OCI-LY3 (cell line): ENCODE measurements at regions not wholly inside any gene's neighbourhood (a gene's known extent, or its start where the extent isn't known, plus 50 kb on each side); places are given as distances from the start of the nearest gene placed in this dataset.

Source experiments
- H2AFZ ChIP-seq: fragments of 200-600, 300-600 bp; shearing (Covaris generic); 2 replicates; pipeline ENCODE4 v1.6.0; 2014; ENCODE audit warnings: antibody characterized with exemption, low read depth, low read length
- H3K27ac ChIP-seq: fragments of 200-600, 300-600 bp; sonication (generic); 2 replicates; pipeline ENCODE4 v1.5.1; 2014; ENCODE audit warnings: mild to moderate bottlenecking, low read length, moderate library complexity, mixed read lengths
- H3K27me3 ChIP-seq: fragments of 200-600, 300-600 bp; sonication (generic); 2 replicates; pipeline ENCODE4 v1.6.1; 2014; ENCODE audit warnings: low read depth, low read length, mixed read lengths
- H3K36me3 ChIP-seq: fragments of 200-600, 300-600 bp; sonication (generic); replicated peaks from 2 replicates; pipeline ENCODE3; 2014; ENCODE audit warnings: low read depth, low read length, mixed read lengths
- H3K4me1 ChIP-seq: fragments of 300-600, 200-600 bp; sonication (generic); 2 replicates; pipeline ENCODE4 v1.6.1; 2014; ENCODE audit warnings: low read length, mixed read lengths
- H3K4me2 ChIP-seq: fragments of 200-600, 300-600 bp; sonication (generic); 2 replicates; pipeline ENCODE4 v1.6.1; 2014; ENCODE audit warnings: low read length, mixed read lengths
- H3K4me3 ChIP-seq: fragments of 300-600, 200-600 bp; sonication (generic); 2 replicates; pipeline ENCODE4 v1.5.1; 2014; ENCODE audit warnings: antibody characterized with exemption, mild to moderate bottlenecking, low read length, moderate library complexity
- H3K79me2 ChIP-seq: fragments of 300-600, 200-600 bp; shearing (Covaris generic); 2 replicates; pipeline ENCODE4 v1.6.1; 2014; ENCODE audit warnings: mild to moderate bottlenecking, low read length, mixed read lengths
- H3K9ac ChIP-seq: fragments of 300-600, 200-600 bp; shearing (Covaris generic); 2 replicates; pipeline ENCODE4 v1.6.0; 2014; ENCODE audit warnings: mild to moderate bottlenecking, low read length, moderate library complexity
- H3K9me3 ChIP-seq: fragments of 200-600, 300-600 bp; shearing (Covaris generic); 2 replicates; pipeline ENCODE4 v1.6.1; 2014; ENCODE audit warnings: low read length, mixed read lengths; ENCODE audit not compliant: insufficient read depth
- H4K20me1 ChIP-seq: fragments of 200-600, 300-600 bp; sonication (generic); 2 replicates; pipeline ENCODE4 v1.6.1; 2016; ENCODE audit warnings: low read length, mixed read lengths; ENCODE audit not compliant: insufficient read depth
- EZH2phosphoT487 ChIP-seq: fragments of 200-600 bp; shearing (Covaris generic); IDR thresholded peaks from 2 replicates; pipeline ENCODE4 v1.6.1; 2018; ENCODE audit warnings: antibody characterized with exemption, mixed run types, low read depth
- TF ChIP-seq, protein P1 (sequence below): fragments of 200-600, 300-600 bp; sonication (generic); IDR thresholded peaks from 2 replicates; pipeline ENCODE4 v1.5.1; 2014; ENCODE audit warnings: antibody characterized with exemption, low read length, low read depth

- no peaks in the 10 kb centered on the region for H3K36me3 ChIP-seq
- TF ChIP-seq EZH2phosphoT487 = no peak
- TF ChIP-seq, protein P1, sequence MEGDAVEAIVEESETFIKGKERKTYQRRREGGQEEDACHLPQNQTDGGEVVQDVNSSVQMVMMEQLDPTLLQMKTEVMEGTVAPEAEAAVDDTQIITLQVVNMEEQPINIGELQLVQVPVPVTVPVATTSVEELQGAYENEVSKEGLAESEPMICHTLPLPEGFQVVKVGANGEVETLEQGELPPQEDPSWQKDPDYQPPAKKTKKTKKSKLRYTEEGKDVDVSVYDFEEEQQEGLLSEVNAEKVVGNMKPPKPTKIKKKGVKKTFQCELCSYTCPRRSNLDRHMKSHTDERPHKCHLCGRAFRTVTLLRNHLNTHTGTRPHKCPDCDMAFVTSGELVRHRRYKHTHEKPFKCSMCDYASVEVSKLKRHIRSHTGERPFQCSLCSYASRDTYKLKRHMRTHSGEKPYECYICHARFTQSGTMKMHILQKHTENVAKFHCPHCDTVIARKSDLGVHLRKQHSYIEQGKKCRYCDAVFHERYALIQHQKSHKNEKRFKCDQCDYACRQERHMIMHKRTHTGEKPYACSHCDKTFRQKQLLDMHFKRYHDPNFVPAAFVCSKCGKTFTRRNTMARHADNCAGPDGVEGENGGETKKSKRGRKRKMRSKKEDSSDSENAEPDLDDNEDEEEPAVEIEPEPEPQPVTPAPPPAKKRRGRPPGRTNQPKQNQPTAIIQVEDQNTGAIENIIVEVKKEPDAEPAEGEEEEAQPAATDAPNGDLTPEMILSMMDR = no peak
- H3K9me3 ChIP-seq = no peaks in the 10 kb centered on the region
Observed at GRCh38 chr3:1699361-1699920, 399.2 kb upstream of the CNTN4 start.

GRCh38 chr3:1700650-1701049 is 398.0 kb upstream of the CNTN4 start:
- H3K36me3 ChIP-seq = no peaks in the 10 kb centered on the region
- no peak overlapping the region for H3K9ac ChIP-seq
- H3K4me1 ChIP-seq = no peaks in the 10 kb centered on the region
- H3K9me3 ChIP-seq = no peaks in the 10 kb centered on the region
- no peak for TF ChIP-seq EZH2phosphoT487
- TF ChIP-seq, protein P1 = no peak
- H3K4me2 ChIP-seq = no peak overlapping the region
- no peak overlapping the region for H2AFZ ChIP-seq
- no peak overlapping the region for H3K27ac ChIP-seq
- no peak overlapping the region for H3K4me3 ChIP-seq
- H4K20me1 ChIP-seq = no peaks in the 10 kb centered on the region
- no peaks in the 10 kb centered on the region for H3K27me3 ChIP-seq
- H3K79me2 ChIP-seq = no peaks in the 10 kb centered on the region

More at GRCh38 chr3:1699361-1699920, 399.2 kb upstream of the CNTN4 start:
- no peak overlapping the region for H3K27ac ChIP-seq
- H3K9ac ChIP-seq = no peak overlapping the region
- H2AFZ ChIP-seq = no peak overlapping the region
- H3K4me2 ChIP-seq = no peak overlapping the region
- H3K4me3 ChIP-seq = no peak overlapping the region
- no peaks in the 10 kb centered on the region for H4K20me1 ChIP-seq
- no peaks in the 10 kb centered on the region for H3K79me2 ChIP-seq
- no peaks in the 10 kb centered on the region for H3K27me3 ChIP-seq
- H3K4me1 ChIP-seq = no peaks in the 10 kb centered on the region

GRCh38 chr3:1703169-1703568 is 395.5 kb upstream of the CNTN4 start:
- no peak overlapping the region for H3K9ac ChIP-seq

GRCh38 chr3:1710663-1711062 is 388.0 kb upstream of the CNTN4 start:
- H3K36me3 ChIP-seq = peaks cover 11% of the 10 kb centered on the region
- H3K9me3 ChIP-seq = peaks cover 19% of the 10 kb centered on the region; the same call in 1 of the 2 replicates
- no peak overlapping the region for H2AFZ ChIP-seq
- H4K20me1 ChIP-seq = no peaks in the 10 kb centered on the region
- TF ChIP-seq, protein P1 = no peak
- TF ChIP-seq EZH2phosphoT487 = no peak
- no peak overlapping the region for H3K4me3 ChIP-seq
- H3K79me2 ChIP-seq = no peaks in the 10 kb centered on the region
- no peak overlapping the region for H3K27ac ChIP-seq
- no peak overlapping the region for H3K9ac ChIP-seq
- H3K4me2 ChIP-seq = no peak overlapping the region
- peaks cover 18% of the 10 kb centered on the region for H3K4me1 ChIP-seq
- no peaks in the 10 kb centered on the region for H3K27me3 ChIP-seq

More at GRCh38 chr3:1703169-1703568, 395.5 kb upstream of the CNTN4 start:
- no peaks in the 10 kb centered on the region for H4K20me1 ChIP-seq
- no peaks in the 10 kb centered on the region for H3K27me3 ChIP-seq
- H3K4me3 ChIP-seq = no peak overlapping the region
- H3K4me1 ChIP-seq = no peaks in the 10 kb centered on the region
- TF ChIP-seq, protein P1 = no peak
- no peak for TF ChIP-seq EZH2phosphoT487
- no peaks in the 10 kb centered on the region for H3K79me2 ChIP-seq
- H3K27ac ChIP-seq = no peak overlapping the region
- H3K36me3 ChIP-seq = no peaks in the 10 kb centered on the region
- no peak overlapping the region for H2AFZ ChIP-seq
- no peak overlapping the region for H3K4me2 ChIP-seq
- H3K9me3 ChIP-seq = peaks cover 5% of the 10 kb centered on the region; the same call in 1 of the 2 replicates
